Memory B cell (primary cell): ENCODE measurements at regions not wholly inside any gene's neighbourhood (a gene's known extent, or its start where the extent isn't known, plus 50 kb on each side); places are given as distances from the start of the nearest gene placed in this dataset.

Experiments
- ATAC-seq: fragments of 150-1000 bp; cut with Tn5 transposase; 2 replicates; pipeline ENCODE4 v1.10.0; 2021; ENCODE audit warnings: low read depth, mild to moderate bottlenecking, moderate library complexity
- DNase-seq, 2 donors: peaks; one replicate each; pipeline ENCODE4 v3.0.0; 2022; ENCODE audit warnings: low spot score in 2 of 2
- H3K27ac Mint-ChIP-seq: one replicate; pipeline ENCODE4 v1.8.0; 2022; ENCODE audit warnings: mild to moderate bottlenecking, moderate library complexity, mixed read lengths
- H3K27me3 Mint-ChIP-seq: one replicate; pipeline ENCODE4 v1.8.0; 2022; ENCODE audit warnings: mixed read lengths
- H3K36me3 Mint-ChIP-seq: one replicate; pipeline ENCODE4 v1.8.0; 2022; ENCODE audit warnings: mild to moderate bottlenecking, mixed read lengths
- H3K4me1 Mint-ChIP-seq: one replicate; pipeline ENCODE4 v1.8.0; 2022; ENCODE audit warnings: mixed read lengths
- H3K4me3 Mint-ChIP-seq: one replicate; pipeline ENCODE4 v1.8.0; 2022; ENCODE audit warnings: mild to moderate bottlenecking, moderate library complexity, mixed read lengths
- H3K9me3 Mint-ChIP-seq: one replicate; pipeline ENCODE4 v1.8.0; 2022; ENCODE audit warnings: mixed read lengths

GRCh38 chr14:86902176-86902950 lies 1090.6 kb downstream of the GALC start:
- no peak overlapping the region for H3K27ac Mint-ChIP-seq
- H3K9me3 Mint-ChIP-seq, result no peaks in the 10 kb centered on the region
- no peaks in the 10 kb centered on the region for H3K27me3 Mint-ChIP-seq
- no peak for ATAC-seq
- no peaks in the 10 kb centered on the region for H3K36me3 Mint-ChIP-seq
- H3K4me1 Mint-ChIP-seq, result no peaks in the 10 kb centered on the region
- H3K4me3 Mint-ChIP-seq, result no peak overlapping the region
- no peak for DNase-seq

GRCh38 chr14:86897704-86898513 lies 1095.1 kb downstream of the GALC start:
- H3K4me1 Mint-ChIP-seq, result no peaks in the 10 kb centered on the region
- H3K4me3 Mint-ChIP-seq, result no peak overlapping the region
- H3K9me3 Mint-ChIP-seq, result no peaks in the 10 kb centered on the region
- DNase-seq (no peak), ATAC-seq (no peak)
- H3K27me3 Mint-ChIP-seq, result no peaks in the 10 kb centered on the region
- no peaks in the 10 kb centered on the region for H3K36me3 Mint-ChIP-seq
- no peak overlapping the region for H3K27ac Mint-ChIP-seq

- Mint-ChIP-seq H3K27me3 (no peaks in the 10 kb centered on the region), H3K4me1 (no peaks in the 10 kb centered on the region), H3K36me3 (no peaks in the 10 kb centered on the region), H3K27ac (no peak overlapping the region), H3K9me3 (peaks cover 2% of the 10 kb centered on the region), H3K4me3 (no peak overlapping the region)
- ATAC-seq (no peak), DNase-seq (no peak)
Observed at GRCh38 chr14:86897224-86897623, 1095.8 kb downstream of the GALC start.

GRCh38 chr14:86896701-86897100 lies 1096.3 kb downstream of the GALC start:
- Mint-ChIP-seq H3K9me3 (peaks cover 2% of the 10 kb centered on the region), H3K4me1 (no peaks in the 10 kb centered on the region), H3K27me3 (no peaks in the 10 kb centered on the region), H3K27ac (no peak overlapping the region), H3K36me3 (no peaks in the 10 kb centered on the region), H3K4me3 (no peak overlapping the region)
- DNase-seq (no peak), ATAC-seq (no peak)

- no peak for DNase-seq
- H3K4me3 Mint-ChIP-seq, result no peak overlapping the region
- no peaks in the 10 kb centered on the region for H3K4me1 Mint-ChIP-seq
- peaks cover 11% of the 10 kb centered on the region for H3K9me3 Mint-ChIP-seq
- no peak overlapping the region for H3K27ac Mint-ChIP-seq
- H3K27me3 Mint-ChIP-seq, result no peaks in the 10 kb centered on the region
- H3K36me3 Mint-ChIP-seq, result no peaks in the 10 kb centered on the region
- ATAC-seq, result no peak
Observed at GRCh38 chr14:86892152-86892956, 1100.6 kb downstream of the GALC start.

- H3K36me3 Mint-ChIP-seq, result no peaks in the 10 kb centered on the region
- no peaks in the 10 kb centered on the region for H3K27me3 Mint-ChIP-seq
- H3K9me3 Mint-ChIP-seq, result peaks cover 12% of the 10 kb centered on the region
- ATAC-seq (no peak), DNase-seq (no peak)
- no peak overlapping the region for H3K27ac Mint-ChIP-seq
- no peaks in the 10 kb centered on the region for H3K4me1 Mint-ChIP-seq
- no peak overlapping the region for H3K4me3 Mint-ChIP-seq
Observed at GRCh38 chr14:86885280-86885679, 1107.7 kb downstream of the GALC start.

- no peak for ATAC-seq
- Mint-ChIP-seq H3K9me3 (peaks cover 10% of the 10 kb centered on the region), H3K4me3 (no peak overlapping the region), H3K36me3 (no peaks in the 10 kb centered on the region), H3K4me1 (no peaks in the 10 kb centered on the region), H3K27me3 (no peaks in the 10 kb centered on the region), H3K27ac (no peak overlapping the region)
- no peak for DNase-seq
Observed at GRCh38 chr14:86884498-86884897, 1108.5 kb downstream of the GALC start.

DNA sequence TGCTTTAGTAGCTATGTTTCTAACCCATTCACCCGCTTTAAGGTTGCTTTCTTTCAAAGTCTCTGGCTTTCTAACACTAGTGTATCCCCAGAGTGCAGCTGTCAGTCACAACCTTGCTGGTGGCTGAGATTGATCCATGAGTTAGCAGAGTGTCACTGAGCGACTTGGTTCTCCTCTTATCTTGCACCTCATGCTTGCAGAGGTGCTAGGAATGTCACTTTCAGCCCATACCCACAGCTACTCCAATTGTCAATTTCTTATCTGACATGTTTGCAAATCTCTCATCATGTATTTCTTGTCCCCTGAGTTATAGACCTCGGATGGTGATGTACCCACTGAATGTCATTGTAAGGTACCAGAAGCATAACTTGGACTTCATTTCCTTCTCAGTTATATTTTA lies 1110.2 kb downstream of the GALC start:
- no peaks in the 10 kb centered on the region for H3K36me3 Mint-ChIP-seq
- H3K27ac Mint-ChIP-seq, result no peak overlapping the region
- ATAC-seq, result no peak
- H3K27me3 Mint-ChIP-seq, result no peaks in the 10 kb centered on the region
- no peaks in the 10 kb centered on the region for H3K4me1 Mint-ChIP-seq
- peaks cover 10% of the 10 kb centered on the region for H3K9me3 Mint-ChIP-seq
- H3K4me3 Mint-ChIP-seq, result no peak overlapping the region
- DNase-seq, result no peak

- H3K9me3 Mint-ChIP-seq, result peaks cover 8% of the 10 kb centered on the region
- ATAC-seq (no peak), DNase-seq (no peak)
- H3K36me3 Mint-ChIP-seq, result no peaks in the 10 kb centered on the region
- H3K4me1 Mint-ChIP-seq, result no peaks in the 10 kb centered on the region
- H3K27me3 Mint-ChIP-seq, result no peaks in the 10 kb centered on the region
- H3K4me3 Mint-ChIP-seq, result no peak overlapping the region
- no peak overlapping the region for H3K27ac Mint-ChIP-seq
Observed at GRCh38 chr14:86865934-86866333, 1127.0 kb downstream of the GALC start.

- Mint-ChIP-seq H3K27ac (no peak overlapping the region), H3K9me3 (peaks cover 4% of the 10 kb centered on the region), H3K4me3 (no peak overlapping the region), H3K36me3 (no peaks in the 10 kb centered on the region), H3K4me1 (no peaks in the 10 kb centered on the region), H3K27me3 (no peaks in the 10 kb centered on the region)
- ATAC-seq (no peak), DNase-seq (no peak)
Observed at GRCh38 chr14:86858591-86858990, 1134.4 kb downstream of the GALC start.

DNA sequence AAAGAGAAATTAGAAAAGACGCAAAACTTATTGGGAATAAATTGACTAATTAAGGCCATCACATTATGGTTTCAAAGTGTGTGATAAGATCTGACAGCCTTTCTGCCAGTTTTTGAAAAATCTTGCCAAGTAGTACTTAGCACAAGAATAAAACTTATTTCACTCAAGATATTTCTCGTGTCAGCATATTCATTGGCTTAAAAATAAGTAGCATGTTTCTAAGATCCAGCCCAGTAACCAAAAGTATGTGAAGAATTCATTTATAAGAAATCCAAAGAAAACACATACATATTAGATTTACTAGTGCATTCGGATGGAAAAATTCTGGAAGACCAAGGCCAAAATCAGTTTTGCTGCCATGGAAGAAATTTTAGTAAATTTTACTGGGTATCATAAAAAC lies 1135.0 kb downstream of the GALC start:
- H3K27me3 Mint-ChIP-seq, result no peaks in the 10 kb centered on the region
- H3K36me3 Mint-ChIP-seq, result no peaks in the 10 kb centered on the region
- H3K4me1 Mint-ChIP-seq, result no peaks in the 10 kb centered on the region

GRCh38 chr14:86852530-86852929 lies 1140.5 kb downstream of the GALC start:
- Mint-ChIP-seq H3K4me3 (no peak overlapping the region), H3K27me3 (no peaks in the 10 kb centered on the region), H3K36me3 (no peaks in the 10 kb centered on the region), H3K27ac (no peak overlapping the region), H3K9me3 (peaks cover 10% of the 10 kb centered on the region), H3K4me1 (no peaks in the 10 kb centered on the region)
- ATAC-seq (no peak), DNase-seq (no peak)

More for the DNA sequence above, 1135.0 kb downstream of the GALC start:
- DNase-seq (no peak), ATAC-seq (no peak)
- H3K4me3 Mint-ChIP-seq, result no peak overlapping the region
- peaks cover 7% of the 10 kb centered on the region for H3K9me3 Mint-ChIP-seq
- H3K27ac Mint-ChIP-seq, result no peak overlapping the region

DNA sequence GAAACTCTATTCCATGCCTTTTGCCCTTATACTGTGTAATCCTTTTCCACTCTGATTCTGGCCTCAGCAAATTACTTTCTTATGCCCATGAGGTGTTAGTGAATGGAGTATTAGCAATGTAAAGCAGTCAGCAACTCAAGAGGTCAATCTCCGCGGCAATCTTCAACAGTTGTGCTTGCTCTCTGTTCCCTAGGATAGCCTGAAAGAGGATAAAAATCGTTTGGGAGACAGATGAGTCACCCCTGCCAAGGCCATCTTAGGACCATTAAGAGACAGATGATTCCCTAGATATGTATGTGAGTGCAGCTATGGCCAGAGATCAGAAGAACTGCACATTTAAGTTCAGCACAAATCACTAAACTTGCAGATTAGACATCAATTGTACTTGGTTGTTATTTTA lies 1145.8 kb downstream of the GALC start:
- Mint-ChIP-seq H3K4me3 (no peak overlapping the region), H3K36me3 (no peaks in the 10 kb centered on the region), H3K4me1 (no peaks in the 10 kb centered on the region), H3K9me3 (peaks cover 13% of the 10 kb centered on the region), H3K27ac (no peak overlapping the region), H3K27me3 (no peaks in the 10 kb centered on the region)
- DNase-seq (no peak), ATAC-seq (no peak)

GRCh38 chr14:86838363-86838762 lies 1154.6 kb downstream of the GALC start:
- no peaks in the 10 kb centered on the region for H3K4me1 Mint-ChIP-seq
- ATAC-seq, result no peak
- H3K27ac Mint-ChIP-seq, result no peak overlapping the region
- H3K27me3 Mint-ChIP-seq, result no peaks in the 10 kb centered on the region
- H3K4me3 Mint-ChIP-seq, result no peak overlapping the region
- H3K9me3 Mint-ChIP-seq, result peaks cover 10% of the 10 kb centered on the region
- no peaks in the 10 kb centered on the region for H3K36me3 Mint-ChIP-seq
- DNase-seq, result no peak
